ENCODE measurements at regions not wholly inside any gene's neighbourhood (a gene's known extent, or its start where the extent isn't known, plus 50 kb on each side); places are given as distances from the start of the nearest gene placed in this dataset.

GRCh38 chr22:22772396-22772795, 115.2 kb upstream of the IGLL5 start:
- TF ChIP-seq, protein P1, sequence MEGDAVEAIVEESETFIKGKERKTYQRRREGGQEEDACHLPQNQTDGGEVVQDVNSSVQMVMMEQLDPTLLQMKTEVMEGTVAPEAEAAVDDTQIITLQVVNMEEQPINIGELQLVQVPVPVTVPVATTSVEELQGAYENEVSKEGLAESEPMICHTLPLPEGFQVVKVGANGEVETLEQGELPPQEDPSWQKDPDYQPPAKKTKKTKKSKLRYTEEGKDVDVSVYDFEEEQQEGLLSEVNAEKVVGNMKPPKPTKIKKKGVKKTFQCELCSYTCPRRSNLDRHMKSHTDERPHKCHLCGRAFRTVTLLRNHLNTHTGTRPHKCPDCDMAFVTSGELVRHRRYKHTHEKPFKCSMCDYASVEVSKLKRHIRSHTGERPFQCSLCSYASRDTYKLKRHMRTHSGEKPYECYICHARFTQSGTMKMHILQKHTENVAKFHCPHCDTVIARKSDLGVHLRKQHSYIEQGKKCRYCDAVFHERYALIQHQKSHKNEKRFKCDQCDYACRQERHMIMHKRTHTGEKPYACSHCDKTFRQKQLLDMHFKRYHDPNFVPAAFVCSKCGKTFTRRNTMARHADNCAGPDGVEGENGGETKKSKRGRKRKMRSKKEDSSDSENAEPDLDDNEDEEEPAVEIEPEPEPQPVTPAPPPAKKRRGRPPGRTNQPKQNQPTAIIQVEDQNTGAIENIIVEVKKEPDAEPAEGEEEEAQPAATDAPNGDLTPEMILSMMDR (IDR thresholded peaks at IDR 0.05): no peak
- no peak for TF ChIP-seq POLR2A (IDR thresholded peaks at IDR 0.05)

Measured in Peyer's patch (tissue), 4 donors.